Myocyte (in vitro differentiated cells): ENCODE measurements at regions not wholly inside any gene's neighbourhood (a gene's known extent, or its start where the extent isn't known, plus 50 kb on each side); places are given as distances from the start of the nearest gene placed in this dataset.

Source experiments
- DNase-seq: peaks from one replicate; pipeline ENCODE4 v3.0.0-alpha.2; 2012; ENCODE audit warnings: low read depth

DNA sequence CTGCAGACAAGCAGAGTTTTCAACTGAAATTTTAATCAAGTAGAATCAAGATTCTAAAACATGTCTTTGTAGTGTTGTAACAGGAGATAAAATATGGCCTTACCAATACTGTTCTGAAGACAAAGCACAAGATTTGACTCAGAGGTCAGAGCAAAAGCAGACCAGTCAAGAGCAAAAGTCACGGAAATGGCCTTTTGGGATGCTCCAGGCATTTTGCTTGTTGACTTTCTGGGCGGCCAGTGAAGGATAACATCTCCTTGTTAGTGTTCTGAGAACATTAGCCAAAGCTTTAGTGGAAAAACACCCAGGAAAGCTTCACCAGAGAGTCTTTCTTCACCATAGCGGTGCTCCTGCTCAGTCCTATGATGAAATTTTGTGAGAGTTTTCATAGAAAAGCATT is 590.6 kb downstream of the ARL4A start:
- no peak for DNase-seq

DNA sequence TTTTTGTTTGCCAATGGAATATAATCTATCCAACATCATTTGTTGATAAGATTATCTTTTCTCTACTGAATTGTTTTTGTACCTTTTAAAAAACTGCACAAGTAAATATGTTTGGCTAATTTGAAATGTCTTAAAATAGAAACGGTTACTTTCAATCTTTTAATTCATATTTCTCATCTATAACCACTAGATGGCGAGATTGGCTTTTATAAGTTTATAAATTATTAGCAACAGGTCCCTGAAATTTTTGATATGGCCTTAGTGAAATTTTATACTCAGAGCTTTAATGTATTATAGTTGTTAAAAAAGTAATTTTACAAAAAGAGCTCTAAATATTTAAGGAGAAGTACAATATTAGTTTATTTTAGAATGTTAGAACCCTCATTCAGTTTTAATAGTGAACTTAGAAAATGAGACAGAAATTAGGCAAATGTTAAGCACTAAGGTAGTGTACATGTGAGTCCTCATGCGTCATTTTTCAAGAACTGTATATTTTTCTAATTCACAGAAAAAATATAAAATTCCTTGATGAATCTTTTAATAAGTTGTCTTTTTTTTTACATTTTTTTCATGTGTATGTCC is 592.5 kb downstream of the ARL4A start:
- DNase-seq = peak; percentile 66

DNA sequence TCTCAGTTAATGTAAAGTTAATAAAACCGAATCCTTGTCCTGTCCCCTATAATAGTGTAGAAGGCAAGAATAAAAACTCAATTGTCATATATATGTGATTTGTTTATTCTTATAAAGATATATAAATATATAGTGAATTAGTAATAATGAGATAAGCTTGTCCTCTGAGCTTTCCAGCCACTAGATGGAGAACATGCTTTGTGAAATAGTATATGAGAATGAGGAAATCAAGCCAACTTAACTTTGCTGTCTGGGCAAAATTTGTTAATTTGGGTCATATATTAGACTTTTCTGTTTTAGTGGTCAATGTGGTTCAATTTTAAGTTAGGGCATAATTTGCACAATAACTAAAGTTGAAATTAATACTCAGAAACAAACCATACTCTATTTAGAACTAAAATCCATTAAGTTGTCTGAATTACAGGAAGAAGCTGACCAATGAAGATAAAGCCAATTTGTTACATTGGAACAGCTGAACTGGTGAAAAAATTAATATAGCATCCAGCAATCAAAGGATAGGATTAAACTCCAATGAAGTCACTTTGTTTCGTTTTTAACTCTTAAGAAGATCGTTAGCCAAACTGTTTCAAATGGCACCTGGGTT is 595.0 kb downstream of the ARL4A start:
- DNase-seq = peak; percentile 57

DNA sequence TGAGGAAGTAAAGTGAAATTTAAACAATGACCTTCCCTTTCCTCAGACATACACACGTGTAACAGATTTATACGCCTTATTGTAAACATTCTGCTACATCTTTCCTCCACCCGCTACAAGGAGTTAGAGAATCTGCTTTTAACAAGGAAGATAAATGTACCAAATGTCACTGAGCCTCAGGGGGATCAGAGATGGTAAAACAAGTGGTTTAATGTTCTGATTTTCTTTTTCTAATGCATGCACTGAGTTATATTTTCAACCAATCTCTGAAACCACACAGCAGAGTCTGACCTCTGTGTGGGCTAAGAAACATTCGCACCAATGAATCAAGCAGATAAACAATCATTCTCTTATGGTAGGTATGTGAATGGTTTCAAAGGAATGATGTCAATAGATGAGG is 599.5 kb downstream of the ARL4A start:
- no peak for DNase-seq

DNA sequence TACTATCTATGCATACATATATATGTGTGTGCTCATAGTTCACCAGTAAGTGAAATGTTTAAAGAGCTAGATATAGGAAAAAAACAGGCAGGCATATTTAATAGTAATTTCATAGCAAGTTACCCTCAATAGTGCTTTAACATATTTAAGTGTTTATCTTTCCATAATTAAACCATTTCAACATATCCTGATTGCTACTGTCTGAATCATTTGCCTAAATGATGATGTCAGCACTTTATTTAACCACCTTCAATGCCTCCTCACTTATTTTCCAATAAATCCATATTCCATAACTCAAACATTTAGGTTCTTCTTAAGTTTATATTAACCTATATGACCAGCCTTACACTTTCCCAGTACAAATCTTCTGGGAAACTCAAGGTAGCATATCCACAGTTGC is 601.1 kb downstream of the ARL4A start:
- DNase-seq = no peak

DNA sequence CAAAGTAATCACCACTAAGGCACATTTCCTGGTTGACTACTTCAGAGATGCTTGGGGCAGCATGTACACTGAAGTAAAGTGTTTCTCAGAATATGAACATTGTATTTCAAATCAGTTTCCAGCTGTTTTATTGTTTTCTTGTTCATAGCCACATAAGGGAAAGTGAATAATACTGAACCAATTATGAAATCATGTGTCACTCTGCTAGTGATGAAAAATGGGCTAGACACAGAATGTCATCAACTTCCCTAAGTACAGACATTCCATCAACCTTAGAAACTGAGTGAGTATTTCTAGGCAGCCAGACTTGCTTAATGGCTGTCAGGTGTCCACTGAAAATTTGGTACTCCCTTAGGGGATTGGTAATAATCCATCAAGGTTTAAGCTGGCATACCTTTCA is 603.5 kb downstream of the ARL4A start:
- no peak for DNase-seq

DNA sequence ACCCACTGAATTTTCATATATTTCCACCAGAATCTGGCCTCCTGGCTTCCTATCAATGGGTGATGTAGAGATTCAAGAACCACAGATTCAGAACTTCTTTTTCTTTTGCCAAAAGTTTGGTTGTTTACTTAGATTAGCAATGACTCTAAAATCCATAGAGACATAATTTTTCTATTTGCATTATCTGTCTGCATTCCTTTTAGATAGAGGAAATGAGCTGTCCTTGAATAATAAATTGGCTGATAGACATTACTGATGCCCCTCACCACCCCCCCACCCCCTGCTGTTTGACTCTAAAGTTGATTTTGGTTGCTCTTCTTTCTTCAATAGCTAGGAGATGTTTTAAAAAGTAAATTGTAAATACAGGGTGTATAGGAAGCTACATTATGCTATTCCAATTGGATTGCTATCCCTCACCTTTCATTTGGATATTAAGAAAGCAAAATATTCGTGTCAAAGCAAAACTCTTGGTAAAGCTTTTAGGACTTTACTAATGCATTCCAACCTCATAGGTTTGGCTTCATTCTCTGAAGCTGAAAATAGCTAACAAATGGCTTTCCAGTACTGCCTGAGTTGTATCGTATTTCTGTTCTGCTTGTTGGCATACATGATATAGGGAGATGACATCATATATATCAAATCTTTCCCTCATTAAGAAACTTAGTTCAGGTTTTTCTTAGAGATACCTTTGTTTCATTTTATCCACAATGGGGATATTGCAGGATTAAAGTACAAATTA is 606.0 kb downstream of the ARL4A start:
- no peak for DNase-seq

DNA sequence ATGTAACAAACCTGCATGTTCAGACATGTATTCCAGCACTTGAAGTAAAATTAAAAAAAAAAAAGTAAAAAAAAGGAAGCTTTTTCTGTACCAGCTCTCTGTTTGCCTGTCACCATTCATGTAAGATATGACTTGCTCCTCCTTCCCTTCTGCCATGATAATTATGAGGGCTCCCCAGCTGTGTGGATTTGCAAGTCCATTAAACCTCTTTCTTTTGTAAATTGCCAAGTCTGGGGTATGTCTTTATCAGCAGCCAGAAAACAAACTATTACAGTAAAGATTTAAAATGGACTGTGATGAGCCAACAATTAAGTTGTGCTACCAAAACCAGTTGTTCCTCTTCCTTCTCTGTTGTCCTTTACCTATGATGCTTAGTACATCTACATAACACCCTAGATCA is 619.6 kb downstream of the ARL4A start:
- no peak for DNase-seq

DNA sequence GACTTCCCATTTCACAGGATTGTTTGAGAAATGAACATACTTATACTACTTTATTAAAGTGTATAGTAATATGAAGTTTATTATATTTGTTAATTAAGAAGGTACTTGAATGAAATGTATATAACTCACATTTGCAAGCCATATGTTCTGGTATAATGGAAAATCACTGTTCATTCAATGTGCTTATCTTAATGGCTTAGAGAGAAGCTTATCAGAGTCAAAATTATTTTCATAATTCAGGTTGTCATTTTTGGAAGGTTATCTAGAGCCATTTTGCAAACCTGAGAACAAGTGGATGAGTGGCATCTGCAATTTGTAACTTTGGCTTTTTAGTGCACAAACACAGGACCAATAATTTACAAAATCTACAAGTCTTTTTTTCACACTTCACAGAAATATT is 621.0 kb downstream of the ARL4A start:
- no peak for DNase-seq

DNA sequence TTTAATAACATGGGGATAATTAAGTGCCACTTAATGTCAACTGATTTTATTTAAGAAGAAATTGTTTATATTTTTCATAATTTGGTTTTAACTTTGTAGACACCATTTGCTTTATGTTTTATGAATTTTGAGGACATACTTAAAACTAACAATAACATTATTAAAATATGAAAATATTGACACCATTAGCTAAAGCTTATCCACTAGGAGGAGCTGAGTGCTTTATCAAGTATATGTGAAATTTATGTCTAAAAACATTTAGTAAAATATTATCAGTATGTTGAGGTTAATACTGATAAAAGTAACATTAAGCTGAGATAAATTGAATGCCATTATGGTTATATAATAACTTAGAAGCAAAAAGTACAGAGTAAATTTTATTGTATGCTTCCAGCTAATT is 622.1 kb downstream of the ARL4A start:
- DNase-seq = no peak

DNA sequence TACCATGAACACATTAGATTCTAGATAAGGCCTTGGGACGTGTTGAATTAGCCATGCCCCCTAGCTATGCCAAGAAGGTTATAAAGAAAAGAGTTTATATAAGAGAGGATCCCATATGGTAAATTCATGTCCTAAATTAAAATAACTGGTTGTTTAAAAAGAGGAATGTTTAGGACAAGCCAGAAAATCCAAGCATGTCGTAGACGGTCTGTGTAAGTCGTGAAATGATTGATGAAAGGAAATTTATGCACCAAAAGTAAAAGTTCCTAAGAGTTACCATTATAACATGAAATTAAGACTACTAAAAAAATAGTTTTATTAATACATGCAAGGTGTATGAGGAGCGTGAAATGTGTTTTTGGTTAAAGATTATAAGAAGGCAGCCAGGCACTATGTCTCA is 624.9 kb downstream of the ARL4A start:
- no peak for DNase-seq

DNA sequence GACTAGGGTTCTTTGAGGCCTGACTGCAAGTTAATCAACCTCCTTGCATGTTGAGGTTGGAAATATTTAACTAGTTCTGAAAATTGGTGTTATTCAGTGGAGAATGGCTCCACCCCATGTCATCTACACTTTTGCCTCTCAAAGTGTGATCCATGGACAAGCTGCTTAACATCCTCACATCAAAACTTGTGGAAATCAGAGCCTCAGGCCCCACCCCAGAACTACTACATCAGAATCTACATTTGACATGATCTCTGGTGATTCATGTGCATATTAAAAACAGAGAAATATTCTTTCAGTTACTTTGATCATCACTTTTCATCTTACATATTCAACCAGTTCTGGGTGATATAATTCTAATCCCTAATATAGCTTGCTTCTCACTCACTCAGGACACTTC is 632.9 kb downstream of the ARL4A start:
- no peak for DNase-seq

DNA sequence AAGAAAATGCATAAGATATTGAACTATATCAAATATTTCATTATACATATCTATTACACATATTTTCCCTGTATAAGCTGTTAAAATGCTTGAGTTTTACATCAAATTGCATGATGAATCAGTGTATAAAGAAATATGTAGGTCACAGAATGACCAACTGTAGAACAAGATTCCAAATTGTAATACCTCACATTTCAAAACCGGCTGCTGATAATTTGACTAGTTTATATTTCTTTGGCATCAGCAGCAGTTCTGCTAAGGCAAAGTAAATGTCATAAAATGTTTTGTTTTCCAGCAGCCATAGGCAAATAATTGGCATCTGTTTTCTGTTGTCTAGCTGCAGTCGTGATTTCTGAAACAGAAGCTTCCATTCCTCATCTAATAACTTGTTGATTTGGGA is 633.9 kb downstream of the ARL4A start:
- DNase-seq = no peak

DNA sequence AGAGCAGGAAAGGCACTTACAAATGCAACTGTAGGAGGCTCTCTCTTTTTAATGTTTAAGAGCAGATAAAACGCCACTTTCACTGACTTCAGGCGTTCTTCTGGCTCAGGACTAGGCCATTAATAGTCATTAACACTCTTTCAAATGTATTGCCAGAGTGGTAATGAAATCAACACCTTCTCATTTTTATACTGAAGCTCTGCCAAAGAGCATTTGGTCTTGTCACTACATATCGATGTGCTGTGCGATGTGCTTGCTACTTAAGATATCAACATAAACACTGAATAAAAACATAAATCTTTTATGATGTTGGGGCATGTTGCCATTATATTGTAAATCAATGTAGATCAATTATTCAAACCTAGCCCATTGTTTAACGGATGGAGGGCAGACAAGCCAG is 634.7 kb downstream of the ARL4A start:
- no peak for DNase-seq

DNA sequence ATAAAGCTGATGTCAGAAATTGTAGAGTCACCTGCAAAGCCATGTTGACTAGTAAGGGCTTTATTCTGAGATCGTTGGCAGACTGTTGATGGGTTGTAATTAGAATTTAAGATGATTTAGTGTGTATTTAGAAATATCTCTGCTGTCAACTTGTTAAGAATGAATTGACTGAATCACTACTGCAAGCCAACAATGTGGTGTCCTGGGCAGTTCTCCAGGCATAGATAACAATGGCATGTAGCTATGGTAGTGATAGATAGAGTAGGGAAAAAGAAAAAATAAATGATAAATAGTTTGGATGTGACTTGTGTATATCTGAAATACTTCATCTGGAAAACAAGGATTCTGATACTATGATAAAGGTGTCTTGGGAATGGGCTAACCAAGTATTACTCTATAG is 640.2 kb downstream of the ARL4A start:
- DNase-seq = no peak

DNA sequence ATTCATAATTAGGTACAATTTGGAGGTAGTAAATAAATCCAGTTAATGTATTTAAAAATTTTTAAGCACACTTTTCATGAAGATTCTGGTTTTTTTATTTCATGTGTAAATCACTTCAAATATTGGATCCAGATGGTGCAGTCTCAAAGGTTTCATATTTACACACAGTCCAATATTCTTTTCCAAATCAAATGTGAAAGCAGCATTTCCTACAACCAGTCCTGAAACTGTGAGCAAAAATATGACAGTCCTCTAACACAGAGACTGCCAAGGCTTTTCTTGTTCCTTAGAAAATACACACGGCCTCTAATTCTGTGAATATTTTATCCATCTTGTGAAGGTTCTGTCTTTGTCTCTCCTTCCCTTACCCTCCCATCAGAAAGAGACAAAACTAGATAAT is 645.9 kb downstream of the ARL4A start:
- no peak for DNase-seq

DNA sequence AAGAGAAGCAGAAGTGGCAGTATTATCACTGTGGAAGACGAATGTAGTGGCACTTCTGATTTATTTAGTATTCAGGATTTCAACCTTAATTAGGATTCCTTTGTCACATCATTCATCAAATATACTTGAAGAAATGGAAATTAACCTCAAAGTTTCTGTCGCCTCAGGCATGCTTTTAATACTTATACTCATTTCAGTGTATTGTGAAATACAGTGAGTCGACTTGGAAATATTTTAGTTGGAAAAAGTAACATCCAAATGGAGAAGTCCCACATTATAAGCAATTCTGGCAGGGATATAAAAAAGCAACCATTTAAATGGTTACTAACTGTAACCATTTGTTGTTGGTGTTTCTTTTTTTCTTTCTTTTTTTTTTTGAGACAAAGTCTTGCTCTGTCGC is 648.8 kb downstream of the ARL4A start:
- no peak for DNase-seq

DNA sequence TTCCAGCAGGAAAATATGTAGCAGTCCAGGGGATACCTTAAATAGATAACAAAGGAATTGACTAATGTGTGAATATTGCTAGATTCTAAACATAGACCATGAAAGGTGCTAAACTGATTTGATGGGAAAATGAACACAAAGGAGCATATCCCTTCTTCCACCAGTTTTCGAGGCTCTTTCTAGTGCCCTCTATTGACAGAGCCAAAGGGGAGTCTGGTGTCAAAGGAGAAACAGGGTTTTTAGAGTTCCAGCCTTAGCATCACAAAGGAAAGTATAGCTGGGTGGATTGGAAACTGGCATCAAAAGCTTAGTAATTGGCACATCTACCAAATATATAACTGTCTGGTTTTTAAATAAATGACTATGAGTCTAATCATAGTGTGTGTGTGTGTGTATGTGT is 636.8 kb downstream of the ETV1 start:
- no peak for DNase-seq

DNA sequence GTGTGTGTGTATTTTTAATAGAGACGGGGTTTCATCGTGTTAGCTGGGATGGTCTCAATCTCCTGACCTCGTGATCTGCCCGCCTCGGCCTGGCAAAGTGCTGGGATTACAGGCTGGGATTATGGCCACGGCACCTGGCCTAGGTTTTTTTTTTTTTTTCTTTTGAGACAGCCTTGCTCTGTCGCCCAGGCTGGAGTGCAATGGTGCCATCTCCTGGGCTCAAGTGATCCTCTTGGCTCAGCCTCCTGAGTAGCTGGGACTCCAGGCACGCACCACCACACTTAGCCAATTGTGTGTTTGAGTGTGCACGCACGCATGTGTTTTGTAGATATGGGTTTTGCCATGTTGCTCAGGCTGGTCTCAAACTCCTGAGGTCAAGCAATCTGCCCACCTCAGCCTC is 629.8 kb downstream of the ETV1 start:
- no peak for DNase-seq

DNA sequence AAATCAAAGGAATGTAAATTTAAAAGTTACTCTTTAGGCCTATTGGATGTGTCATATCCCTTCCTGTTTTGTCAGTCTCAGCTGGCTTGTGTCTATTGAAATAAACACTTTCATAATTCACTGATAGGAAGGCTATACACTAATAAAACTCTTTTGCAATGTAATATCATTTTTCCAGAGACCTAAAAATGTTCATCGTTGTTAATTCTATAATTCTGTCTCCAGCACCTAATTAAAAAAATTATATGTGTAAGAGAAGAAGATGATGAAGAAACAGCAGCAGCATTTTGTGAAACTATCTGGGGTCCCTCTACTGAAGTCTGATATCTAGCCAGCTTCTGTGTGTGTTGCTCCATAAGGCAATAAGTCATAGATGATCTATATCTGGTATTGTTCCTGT is 602.7 kb downstream of the ETV1 start:
- no peak for DNase-seq

DNA sequence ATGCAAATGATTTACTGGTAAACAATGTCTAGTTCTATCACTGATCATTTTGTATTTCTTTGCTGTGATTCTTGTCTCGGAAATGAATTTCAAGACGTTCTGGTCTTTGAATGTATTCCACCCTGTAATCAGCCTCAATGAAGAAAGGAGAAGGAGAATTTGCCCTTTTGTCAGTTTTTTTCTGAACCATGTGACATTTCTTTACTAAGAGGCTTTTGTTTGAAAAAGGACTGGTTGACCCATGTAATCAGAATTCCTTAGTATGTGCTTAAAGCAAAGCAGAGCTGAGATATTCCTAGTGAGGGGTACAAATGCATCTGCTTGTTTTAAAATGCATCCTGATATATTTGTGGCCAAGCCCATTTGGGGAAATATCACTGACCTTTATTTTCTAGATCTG is 581.6 kb downstream of the ETV1 start:
- DNase-seq = no peak

DNA sequence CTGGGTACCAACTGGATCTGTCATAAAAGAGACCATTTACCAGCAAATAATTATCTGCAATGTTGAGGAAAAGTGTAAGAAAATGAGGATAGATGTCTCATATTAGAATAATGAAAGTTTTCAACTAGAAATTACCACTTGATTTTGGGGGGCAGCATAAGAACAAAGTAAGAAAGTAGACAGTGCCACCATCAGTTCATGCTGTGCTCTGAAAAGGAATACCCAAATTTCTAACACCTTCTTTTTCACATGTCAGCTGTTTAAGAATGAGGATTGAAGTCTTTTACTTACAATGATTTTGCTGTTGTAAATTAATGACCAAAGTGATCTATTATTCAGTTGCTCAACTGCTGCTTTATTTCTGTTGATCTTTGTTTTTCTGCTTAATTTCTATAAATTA is 578.3 kb downstream of the ETV1 start:
- no peak for DNase-seq

DNA sequence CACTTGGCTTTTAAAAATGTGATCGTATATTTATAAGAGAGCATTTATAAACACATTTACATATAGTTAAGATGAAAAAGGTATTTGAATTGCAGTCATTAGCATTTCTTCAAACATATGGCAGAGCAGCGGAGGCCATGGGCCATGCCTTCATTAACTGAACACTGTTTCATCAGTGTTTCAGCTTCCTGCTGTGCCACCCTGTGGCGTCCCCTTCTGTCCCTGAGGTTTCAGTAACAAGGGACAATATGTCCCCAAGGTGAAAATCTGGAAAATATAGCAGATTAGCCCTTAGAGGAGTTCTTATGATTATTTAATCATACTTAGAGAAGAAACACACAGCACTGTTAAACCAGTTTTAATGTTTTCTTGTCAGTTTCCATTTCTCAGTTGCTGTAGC is 577.8 kb downstream of the ETV1 start:
- no peak for DNase-seq
